ENCODE measurements at regions not wholly inside any gene's neighbourhood (a gene's known extent, or its start where the extent isn't known, plus 50 kb on each side); places are given as distances from the start of the nearest gene placed in this dataset.

DNA sequence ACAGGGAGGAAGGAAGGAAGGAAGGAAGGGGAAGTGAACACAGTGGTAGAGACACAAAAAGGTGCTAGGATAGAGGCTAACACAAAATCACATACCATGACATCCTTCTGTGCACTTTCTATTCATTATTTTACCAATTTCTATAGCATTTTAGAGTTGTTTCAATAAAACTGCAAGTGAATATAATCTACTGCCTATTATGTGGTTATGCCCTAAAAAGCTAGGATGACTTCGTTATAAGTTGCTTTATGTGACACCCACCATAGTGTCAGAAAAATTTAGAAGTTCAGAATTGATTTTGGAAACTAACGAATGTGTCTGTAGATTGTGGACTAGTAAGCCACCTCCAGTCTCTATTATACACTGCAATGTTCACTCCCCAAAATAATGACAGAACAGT is 59.4 kb upstream of the EDNRA start:
- no peak for DNase-seq
- H3K4me3 Mint-ChIP-seq = no peak overlapping the region
- H3K4me1 ChIP-seq (ENCODE audit: control insufficient read depth, insufficient read depth, low read length, poor library complexity, severe bottlenecking) = no peaks in the 10 kb centered on the region
- H3K4me1 Mint-ChIP-seq = no peaks in the 10 kb centered on the region
- no peak overlapping the region for H3K4me3 ChIP-seq (ENCODE audit: low read depth, low read length)
- H3K27me3 Mint-ChIP-seq = no peaks in the 10 kb centered on the region
- no peaks in the 10 kb centered on the region for H3K36me3 Mint-ChIP-seq
- no peak overlapping the region for H3K27ac Mint-ChIP-seq
- no peak for ATAC-seq (ENCODE audit: low read depth in 2 of 2)
- no peaks in the 10 kb centered on the region for H3K36me3 ChIP-seq (ENCODE audit: control insufficient read depth, insufficient read depth, low read length)
- H3K27me3 ChIP-seq (ENCODE audit: control insufficient read depth, insufficient read depth, low read length) = no peaks in the 10 kb centered on the region
- H3K9me3 ChIP-seq (ENCODE audit: control insufficient read depth in 2 of 2, low read length in 2 of 2) = no peaks in the 10 kb centered on the region
- H3K9me3 Mint-ChIP-seq = peaks cover 0 to 3% (median 2%) of the 10 kb centered on the region in 7 donors
- no peak overlapping the region for H3K27ac ChIP-seq (ENCODE audit: insufficient read depth, low read length, poor library complexity, severe bottlenecking)

DNA sequence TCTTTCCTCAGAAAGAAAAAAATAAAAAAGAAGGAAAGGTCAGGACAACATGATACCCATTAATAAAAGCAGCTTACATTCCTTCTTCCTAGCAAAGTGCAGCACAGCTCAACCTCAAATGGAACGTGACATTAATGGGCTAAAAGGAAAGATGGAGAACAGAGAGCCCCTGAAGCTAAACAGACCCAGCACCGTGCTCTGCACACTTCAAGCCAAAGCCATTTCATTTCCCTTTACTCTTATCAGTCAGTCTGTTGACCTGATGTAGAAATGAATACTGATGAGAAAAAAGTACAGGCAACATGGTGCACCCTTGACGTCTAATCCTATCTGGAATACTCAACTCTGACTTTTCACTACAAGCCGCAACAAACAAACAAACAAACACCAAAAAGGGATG is 57.7 kb upstream of the EDNRA start:
- H3K36me3 Mint-ChIP-seq = no peaks in the 10 kb centered on the region

GRCh38 chr4:147425019-147425418 is 55.9 kb upstream of the EDNRA start:
- Mint-ChIP-seq H3K9me3 (peaks cover 0 to 12% (median 4%) of the 10 kb centered on the region in 7 donors), H3K36me3 (no peaks in the 10 kb centered on the region), H3K27me3 (peaks cover 8% of the 10 kb centered on the region)

More for the DNA sequence above, 57.7 kb upstream of the EDNRA start:
- Mint-ChIP-seq H3K9me3 (peaks cover 0 to 12% (median 3%) of the 10 kb centered on the region in 7 donors), H3K4me3 (no peak overlapping the region), H3K4me1 (no peaks in the 10 kb centered on the region), H3K27ac (no peak overlapping the region), H3K27me3 (peaks cover 8% of the 10 kb centered on the region)
- H3K4me3 ChIP-seq (ENCODE audit: low read depth, low read length) = no peak overlapping the region
- H3K27me3 ChIP-seq (ENCODE audit: control insufficient read depth, insufficient read depth, low read length) = no peaks in the 10 kb centered on the region
- H3K4me1 ChIP-seq (ENCODE audit: control insufficient read depth, insufficient read depth, low read length, poor library complexity, severe bottlenecking) = no peaks in the 10 kb centered on the region
- no peaks in the 10 kb centered on the region for H3K9me3 ChIP-seq (ENCODE audit: control insufficient read depth in 2 of 2, low read length in 2 of 2)
- no peaks in the 10 kb centered on the region for H3K36me3 ChIP-seq (ENCODE audit: control insufficient read depth, insufficient read depth, low read length)
- H3K27ac ChIP-seq (ENCODE audit: insufficient read depth, low read length, poor library complexity, severe bottlenecking) = no peak overlapping the region
- no peak for ATAC-seq (ENCODE audit: low read depth in 2 of 2)
- DNase-seq = no peak

DNA sequence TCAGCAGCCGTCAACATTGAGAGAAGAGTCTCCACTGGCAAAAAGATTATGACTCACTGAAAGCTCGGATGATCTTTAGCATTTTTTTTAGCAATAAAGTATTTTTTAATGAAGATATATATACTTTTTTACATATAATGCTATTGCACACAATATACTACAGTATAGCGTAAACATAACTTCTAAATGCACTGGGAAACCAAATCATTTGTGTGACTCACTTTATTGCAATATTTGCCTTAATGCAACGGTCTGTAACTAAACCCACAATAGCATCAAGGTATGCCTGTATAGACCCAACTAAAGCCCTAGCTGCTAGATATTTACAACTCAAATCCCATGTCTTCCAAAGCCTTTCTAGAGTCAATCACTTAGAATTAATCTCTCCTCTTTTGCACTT is 52.3 kb upstream of the EDNRA start:
- Mint-ChIP-seq H3K27ac (no peak overlapping the region), H3K36me3 (no peaks in the 10 kb centered on the region), H3K4me1 (no peaks in the 10 kb centered on the region), H3K4me3 (no peak overlapping the region), H3K27me3 (peaks cover 8% of the 10 kb centered on the region), H3K9me3 (peaks cover 2 to 12% (median 7%) of the 10 kb centered on the region in 7 donors)
- H3K27me3 ChIP-seq (ENCODE audit: control insufficient read depth, insufficient read depth, low read length) = no peaks in the 10 kb centered on the region
- H3K27ac ChIP-seq (ENCODE audit: insufficient read depth, low read length, poor library complexity, severe bottlenecking) = no peak overlapping the region
- H3K36me3 ChIP-seq (ENCODE audit: control insufficient read depth, insufficient read depth, low read length) = no peaks in the 10 kb centered on the region
- ATAC-seq (ENCODE audit: low read depth in 2 of 2) (no peak), DNase-seq (no peak)
- no peaks in the 10 kb centered on the region for H3K9me3 ChIP-seq (ENCODE audit: control insufficient read depth in 2 of 2, low read length in 2 of 2)
- no peaks in the 10 kb centered on the region for H3K4me1 ChIP-seq (ENCODE audit: control insufficient read depth, insufficient read depth, low read length, poor library complexity, severe bottlenecking)
- no peak overlapping the region for H3K4me3 ChIP-seq (ENCODE audit: low read depth, low read length)

More at GRCh38 chr4:147425019-147425418, 55.9 kb upstream of the EDNRA start:
- H3K9me3 ChIP-seq (ENCODE audit: control insufficient read depth in 2 of 2, low read length in 2 of 2) = no peaks in the 10 kb centered on the region
- no peak overlapping the region for H3K4me3 ChIP-seq (ENCODE audit: low read depth, low read length)
- H3K4me3 Mint-ChIP-seq = no peak overlapping the region
- H3K36me3 ChIP-seq (ENCODE audit: control insufficient read depth, insufficient read depth, low read length) = no peaks in the 10 kb centered on the region
- DNase-seq = no peak
- no peak overlapping the region for H3K27ac Mint-ChIP-seq
- H3K4me1 ChIP-seq (ENCODE audit: control insufficient read depth, insufficient read depth, low read length, poor library complexity, severe bottlenecking) = no peaks in the 10 kb centered on the region
- H3K27me3 ChIP-seq (ENCODE audit: control insufficient read depth, insufficient read depth, low read length) = no peaks in the 10 kb centered on the region
- no peaks in the 10 kb centered on the region for H3K4me1 Mint-ChIP-seq
- no peak for ATAC-seq (ENCODE audit: low read depth in 2 of 2)
- H3K27ac ChIP-seq (ENCODE audit: insufficient read depth, low read length, poor library complexity, severe bottlenecking) = no peak overlapping the region

GRCh38 chr4:147430111-147430510 is 50.8 kb upstream of the EDNRA start:
- Histone ChIP-seq H3K9me3 (ENCODE audit: control insufficient read depth in 2 of 2, low read length in 2 of 2) (no peaks in the 10 kb centered on the region), H3K4me3 (ENCODE audit: low read depth, low read length) (no peak overlapping the region), H3K4me1 (ENCODE audit: control insufficient read depth, insufficient read depth, low read length, poor library complexity, severe bottlenecking) (no peaks in the 10 kb centered on the region), H3K27me3 (ENCODE audit: control insufficient read depth, insufficient read depth, low read length) (no peaks in the 10 kb centered on the region), H3K27ac (ENCODE audit: insufficient read depth, low read length, poor library complexity, severe bottlenecking) (no peak overlapping the region), H3K36me3 (ENCODE audit: control insufficient read depth, insufficient read depth, low read length) (no peaks in the 10 kb centered on the region)
- ATAC-seq (ENCODE audit: low read depth in 2 of 2) (no peak), DNase-seq (no peak)
- H3K4me3 Mint-ChIP-seq = no peak overlapping the region
- H3K27ac Mint-ChIP-seq = no peak overlapping the region
- H3K27me3 Mint-ChIP-seq = peaks cover 8% of the 10 kb centered on the region
- peaks cover 2 to 14% (median 9%) of the 10 kb centered on the region in 7 donors for H3K9me3 Mint-ChIP-seq
- H3K4me1 Mint-ChIP-seq = no peaks in the 10 kb centered on the region
- no peaks in the 10 kb centered on the region for H3K36me3 Mint-ChIP-seq
